ENCODE measurements at regions not wholly inside any gene's neighbourhood (a gene's known extent, or its start where the extent isn't known, plus 50 kb on each side); places are given as distances from the start of the nearest gene placed in this dataset.

GRCh38 chr7:68767462-68767861 lies 830.8 kb upstream of the AUTS2 start:
- no peak for TF ChIP-seq CTCF (IDR thresholded peaks at IDR 0.05)
- TF ChIP-seq POLR2A (IDR thresholded peaks at IDR 0.05), result no peak
